ENCODE measurements at regions not wholly inside any gene's neighbourhood (a gene's known extent, or its start where the extent isn't known, plus 50 kb on each side); places are given as distances from the start of the nearest gene placed in this dataset.

DNA sequence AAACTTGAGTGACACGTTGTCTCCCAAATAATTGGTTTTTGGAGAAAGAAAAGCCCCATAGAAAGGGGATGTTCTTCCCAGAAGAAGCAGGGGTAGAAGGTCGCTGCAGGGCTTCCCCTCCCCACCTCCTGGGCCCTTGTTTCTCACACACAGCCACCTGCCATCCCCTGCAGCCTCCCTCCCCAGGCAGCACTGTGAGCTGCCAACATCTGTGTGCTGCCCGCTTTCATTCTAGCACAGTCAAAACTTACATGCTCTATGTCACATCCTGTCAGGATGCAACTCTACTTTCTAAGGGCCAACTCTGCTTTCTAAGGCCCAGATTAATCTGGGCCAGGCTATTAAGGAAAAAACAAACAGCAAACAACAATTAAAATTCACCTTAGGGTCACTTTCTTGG lies 309.4 kb upstream of the ZC3H12C start:
- intact Hi-C loops (cut with DNase I), result no loop called here
- ATAC-seq (no peak), DNase-seq (ENCODE audit: low spot score) (no peak)

- ATAC-seq, result no peak
- no peak for DNase-seq (ENCODE audit: low spot score)
- intact Hi-C loops (cut with DNase I), result no loop called here
These were observed 308.7 kb upstream of the ZC3H12C start for GRCh38 chr11:109784536-109784935.

GRCh38 chr11:109785198-109785597 lies 308.0 kb upstream of the ZC3H12C start:
- ATAC-seq (no peak), DNase-seq (ENCODE audit: low spot score) (no peak)
- intact Hi-C loops (cut with DNase I), result no loop called here

- intact Hi-C loops (cut with DNase I), result no loop called here
- peak; percentile 39 for ATAC-seq
- no peak for DNase-seq (ENCODE audit: low spot score)
These were observed 307.5 kb upstream of the ZC3H12C start for GRCh38 chr11:109785714-109786113.

- DNase-seq (ENCODE audit: low spot score), result no peak
- intact Hi-C loops (cut with DNase I), result no loop called here
- no peak for ATAC-seq
These were observed 304.2 kb upstream of the ZC3H12C start for GRCh38 chr11:109788948-109789490.

DNA sequence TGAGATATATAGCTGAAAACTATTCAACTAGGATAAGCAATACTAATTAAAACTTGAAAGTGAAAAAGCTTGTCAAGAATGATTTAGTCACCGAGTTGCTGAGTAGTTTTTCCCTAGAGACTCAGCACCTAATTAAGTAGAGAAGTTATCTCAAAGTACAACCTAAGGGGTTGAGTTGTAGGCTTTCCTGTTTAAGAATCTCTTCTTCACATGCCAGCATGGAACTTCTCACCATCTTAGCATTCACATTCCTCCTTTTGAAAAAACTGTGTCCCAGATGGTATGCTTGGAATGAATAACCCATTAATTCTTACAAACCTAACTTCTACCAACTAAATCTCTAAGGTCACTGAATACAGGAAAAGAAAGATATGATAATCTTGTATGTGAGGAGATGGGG lies 303.3 kb upstream of the ZC3H12C start:
- no peak for ATAC-seq
- intact Hi-C loops (cut with DNase I), result no loop called here
- DNase-seq (ENCODE audit: low spot score), result no peak

GRCh38 chr11:109791337-109791736 lies 301.9 kb upstream of the ZC3H12C start:
- ATAC-seq, result no peak
- intact Hi-C loops (cut with DNase I), result no loop called here
- DNase-seq (ENCODE audit: low spot score), result no peak

GRCh38 chr11:109794501-109794900 lies 298.7 kb upstream of the ZC3H12C start:
- intact Hi-C loops (cut with DNase I), result no loop called here
- ATAC-seq (no peak), DNase-seq (ENCODE audit: low spot score) (no peak)

GRCh38 chr11:109795234-109795633 lies 298.0 kb upstream of the ZC3H12C start:
- intact Hi-C loops (cut with DNase I), result no loop called here
- ATAC-seq (no peak), DNase-seq (ENCODE audit: low spot score) (no peak)

DNA sequence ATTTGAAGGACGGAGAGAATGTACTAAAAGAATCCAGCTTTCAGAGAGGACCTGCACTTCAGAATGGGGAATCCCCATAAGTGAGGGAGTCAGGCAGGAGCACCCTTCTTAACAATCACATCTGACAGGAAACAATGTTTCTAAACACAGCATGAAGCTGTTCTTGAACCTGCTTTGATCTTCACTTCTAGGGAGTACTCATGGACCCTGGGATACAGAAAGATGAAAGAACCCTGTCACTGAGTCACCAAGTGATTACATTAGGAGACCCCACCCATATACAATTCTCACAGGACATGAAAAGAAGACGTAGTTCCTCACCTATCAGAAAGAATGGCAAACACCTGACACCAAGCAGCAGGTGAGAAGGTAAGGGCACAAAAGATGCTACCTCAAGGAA lies 296.9 kb upstream of the ZC3H12C start:
- no peak for DNase-seq (ENCODE audit: low spot score)
- intact Hi-C loops (cut with DNase I), result no loop called here
- no peak for ATAC-seq

- no peak for DNase-seq (ENCODE audit: low spot score)
- no peak for ATAC-seq
- intact Hi-C loops (cut with DNase I), result no loop called here
These were observed 294.7 kb upstream of the ZC3H12C start for GRCh38 chr11:109798521-109798920.

DNA sequence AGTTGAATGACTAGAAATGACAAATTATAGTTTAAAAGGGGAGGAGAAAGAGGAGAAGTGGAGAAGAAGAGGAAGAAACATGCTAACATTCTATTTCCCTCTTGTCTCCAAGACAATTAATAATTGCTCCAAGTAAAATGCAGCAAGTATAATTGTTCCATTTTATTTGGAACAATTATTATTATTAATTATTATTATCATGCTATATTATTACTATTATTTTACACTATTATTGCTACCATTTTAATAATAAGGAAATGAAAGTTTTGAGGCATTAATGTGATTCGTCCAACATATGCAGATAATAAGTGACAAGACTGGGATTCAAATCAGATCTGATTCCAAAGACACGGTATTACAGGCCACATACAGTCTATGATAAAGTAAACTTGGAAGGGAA lies 293.6 kb upstream of the ZC3H12C start:
- intact Hi-C loops (cut with DNase I), result no loop called here
- no peak for ATAC-seq
- DNase-seq (ENCODE audit: low spot score), result no peak

- ATAC-seq, result no peak
- intact Hi-C loops (cut with DNase I), result no loop called here
- no peak for DNase-seq (ENCODE audit: low spot score)
These were observed 288.3 kb upstream of the ZC3H12C start for GRCh38 chr11:109804911-109805310.

DNA sequence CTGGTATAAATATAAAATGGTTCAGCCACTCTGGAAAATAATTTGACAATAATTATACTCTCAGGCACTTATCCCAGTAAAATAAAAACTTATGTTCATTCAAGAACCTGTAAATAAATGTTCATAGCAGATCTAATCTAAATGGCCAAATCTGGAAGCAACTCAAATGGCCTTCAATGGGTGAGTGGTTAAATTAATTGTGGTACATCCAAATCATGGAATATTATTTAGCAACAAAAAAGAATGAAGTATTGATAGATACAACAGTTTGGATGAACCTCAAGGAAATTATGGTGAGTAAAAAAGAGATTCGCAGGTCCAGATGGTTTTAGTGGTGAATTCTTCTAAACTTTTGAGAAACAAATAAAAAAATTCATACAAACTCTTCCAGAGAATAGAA lies 287.0 kb upstream of the ZC3H12C start:
- ATAC-seq, result no peak
- intact Hi-C loops (cut with DNase I), result no loop called here
- no peak for DNase-seq (ENCODE audit: low spot score)

DNA sequence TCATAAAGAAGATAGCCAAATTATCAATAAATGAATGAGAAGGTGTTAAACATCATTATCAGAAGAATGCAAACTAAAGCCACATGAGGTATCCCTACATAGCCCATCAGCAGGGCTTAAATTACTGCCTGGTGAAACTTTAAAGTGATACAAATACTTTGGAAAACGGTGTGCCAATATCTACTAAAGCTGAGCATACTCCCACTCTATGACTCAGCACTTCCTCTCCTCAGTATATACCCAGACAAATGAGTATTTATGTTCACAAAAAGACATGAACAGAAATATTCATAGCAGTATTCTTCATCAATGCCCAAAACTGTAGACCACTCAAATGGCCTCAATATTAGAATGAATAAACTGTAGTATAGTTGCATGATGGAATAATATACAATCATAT lies 284.6 kb upstream of the ZC3H12C start:
- intact Hi-C loops (cut with DNase I), result no loop called here
- ATAC-seq (no peak), DNase-seq (ENCODE audit: low spot score) (no peak)

DNA sequence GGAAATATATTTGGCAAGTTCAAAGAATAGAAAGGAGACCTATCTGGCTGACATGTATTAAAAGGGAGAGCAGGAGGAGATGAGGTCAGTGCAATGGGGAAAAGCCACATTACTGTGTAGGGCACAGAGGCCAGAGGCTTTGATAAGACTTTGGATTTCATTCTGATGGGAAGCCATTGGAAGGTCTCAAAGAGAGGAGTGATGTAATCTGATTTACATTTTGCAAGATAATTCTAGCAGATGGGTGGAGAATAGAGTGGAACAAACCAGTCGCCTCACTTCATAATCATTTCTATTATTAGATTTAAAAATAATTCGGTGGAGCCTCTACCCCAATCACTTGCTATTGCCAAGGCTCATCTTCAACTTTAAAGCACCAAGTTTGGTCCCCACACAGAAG lies 278.4 kb upstream of the ZC3H12C start:
- DNase-seq (ENCODE audit: low spot score) (no peak), ATAC-seq (no peak)
- intact Hi-C loops (cut with DNase I), result no loop called here

DNA sequence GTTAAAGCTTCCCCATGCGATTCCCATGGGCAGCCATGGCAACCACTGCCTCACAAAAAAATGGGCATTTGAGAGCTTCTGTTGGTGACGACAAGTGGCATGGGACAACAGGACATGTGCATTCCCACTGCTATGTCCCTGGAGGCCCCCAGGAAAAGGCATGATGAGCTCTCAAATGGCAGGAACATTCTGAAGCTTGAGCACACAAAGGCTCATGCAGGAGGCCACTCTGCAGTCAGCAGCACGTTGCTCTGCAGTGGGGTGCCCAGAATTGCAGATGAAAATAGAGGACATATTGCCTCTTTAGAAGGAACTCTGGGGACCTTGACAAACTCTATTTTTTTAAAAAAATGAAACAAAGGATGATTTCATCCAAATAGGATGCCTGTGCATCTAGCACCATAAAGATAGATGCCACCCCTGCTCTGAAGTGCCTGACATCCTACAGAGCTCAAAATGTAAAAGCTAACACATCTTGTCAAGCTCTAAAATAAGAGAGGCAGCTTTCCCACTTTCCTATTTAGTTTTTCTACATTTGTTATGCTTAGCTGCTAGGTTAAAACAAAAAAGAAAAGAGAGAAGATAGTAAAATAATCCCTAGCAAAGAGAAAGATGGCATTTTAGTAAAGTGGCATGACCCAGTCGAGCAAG lies 277.6 kb upstream of the ZC3H12C start:
- intact Hi-C loops (cut with DNase I), result no loop called here
- no peak for DNase-seq (ENCODE audit: low spot score)
- no peak for ATAC-seq

DNA sequence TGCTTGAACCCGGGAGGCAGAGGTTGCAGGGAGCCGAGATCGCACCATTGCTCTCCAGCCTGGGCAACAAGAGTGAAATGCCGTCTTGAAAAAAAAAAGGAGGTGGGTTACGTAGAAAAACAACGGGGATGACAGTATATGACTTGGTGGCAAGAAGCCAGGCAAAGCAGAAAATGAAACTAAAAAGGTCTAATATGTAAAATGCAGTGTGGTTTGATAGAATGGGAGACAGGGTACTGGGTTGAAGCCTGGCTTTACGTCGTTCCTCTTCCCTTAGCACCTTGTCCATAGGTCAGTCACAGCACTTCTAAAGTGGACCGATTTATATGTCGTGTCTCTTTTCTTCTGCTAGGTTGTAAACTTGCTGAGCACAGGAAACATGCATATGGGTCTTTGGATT lies 274.9 kb upstream of the ZC3H12C start:
- no peak for ATAC-seq
- intact Hi-C loops (cut with DNase I), result no loop called here

GRCh38 chr11:109819410-109819809 lies 273.8 kb upstream of the ZC3H12C start:
- DNase-seq (ENCODE audit: low spot score) (no peak), ATAC-seq (no peak)
- intact Hi-C loops (cut with DNase I), result no loop called here

More for the DNA sequence above, 274.9 kb upstream of the ZC3H12C start:
- no peak for DNase-seq (ENCODE audit: low spot score)

DNA sequence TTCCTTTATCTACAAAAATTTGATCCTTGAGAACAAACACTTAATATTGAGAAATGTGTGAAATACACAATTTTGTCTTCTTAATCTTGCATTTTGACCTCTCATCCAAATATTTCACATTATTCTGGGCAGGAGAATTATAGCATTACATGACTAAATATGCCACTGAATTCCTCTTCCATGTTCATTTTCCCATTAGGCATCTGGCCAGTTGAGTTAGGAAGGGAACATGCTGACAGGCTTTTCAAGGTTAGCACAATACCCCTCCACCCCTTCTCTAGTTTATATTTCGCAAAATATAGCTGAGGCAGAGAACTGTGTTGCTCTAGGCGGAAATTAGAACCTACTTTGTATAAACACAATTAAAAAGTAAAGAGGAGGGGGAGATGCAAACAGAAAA lies 271.7 kb upstream of the ZC3H12C start:
- no peak for ATAC-seq
- intact Hi-C loops (cut with DNase I), result no loop called here
- DNase-seq (ENCODE audit: low spot score), result no peak

DNA sequence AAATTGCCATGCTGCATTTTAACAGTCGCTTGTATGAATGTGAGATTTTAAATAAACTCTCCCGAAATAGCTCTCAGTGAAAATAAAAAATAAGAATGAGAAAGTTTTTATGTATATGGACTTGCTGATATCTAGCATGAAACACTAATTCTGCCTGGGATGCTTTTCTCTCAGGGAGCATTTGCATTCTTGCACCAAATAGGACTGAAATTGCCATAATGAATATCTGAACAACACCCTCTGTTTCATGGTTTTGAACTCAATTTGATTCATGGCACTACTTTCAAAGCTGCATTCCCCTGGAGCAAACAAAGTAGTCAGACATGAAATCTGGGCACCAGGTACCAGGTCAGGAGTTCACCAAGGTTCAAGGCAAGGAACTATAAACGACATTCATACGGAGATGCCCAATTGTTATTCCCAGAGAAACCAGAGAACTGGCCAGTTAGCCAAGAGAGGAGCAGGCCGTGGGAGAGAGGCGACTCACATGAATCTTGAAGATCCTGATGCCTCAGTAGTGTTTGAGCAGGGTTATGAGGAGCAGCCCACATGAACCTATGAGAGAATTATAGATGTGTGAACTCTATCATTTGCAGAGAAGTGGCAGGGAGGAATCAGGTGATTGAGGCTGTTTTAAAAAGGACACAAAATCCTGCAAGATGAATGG lies 270.6 kb upstream of the ZC3H12C start:
- intact Hi-C loops (cut with DNase I), result no loop called here
- no peak for ATAC-seq

More for the DNA sequence above, 270.6 kb upstream of the ZC3H12C start:
- no peak for DNase-seq (ENCODE audit: low spot score)
